HG02852 (cell line): ENCODE measurements at regions not wholly inside any gene's neighbourhood (a gene's known extent, or its start where the extent isn't known, plus 50 kb on each side); places are given as distances from the start of the nearest gene placed in this dataset.

ENCODE experiments used
- ATAC-seq: cut with Tn5 transposase; IDR thresholded peaks from one replicate; pipeline ENCODE4 v1.9.1; 2021; ENCODE audit warnings: mild to moderate bottlenecking, moderate library complexity; ENCODE audit not compliant: unreplicated experiment

DNA sequence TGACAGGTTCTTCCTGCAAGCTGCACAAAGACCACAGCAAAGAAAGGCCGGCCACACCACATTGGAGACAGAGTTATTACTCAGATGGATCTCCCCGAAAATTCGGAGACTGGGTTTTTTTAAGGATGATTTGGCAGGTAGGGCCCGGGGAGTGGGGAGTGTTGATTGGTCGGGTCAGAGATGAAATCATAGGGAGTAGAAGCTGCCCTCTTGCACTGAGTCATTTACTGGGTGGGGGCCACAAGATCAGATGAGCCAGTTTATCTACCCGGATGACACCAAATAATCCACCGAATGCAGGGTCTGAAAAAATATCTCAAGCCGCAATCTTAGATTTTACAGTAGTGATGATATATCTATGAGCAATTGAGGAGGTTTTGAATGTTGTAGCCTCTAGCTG is 401.8 kb upstream of the FAT3 start:
- ATAC-seq = no peak

- ATAC-seq = no peak
Observed at GRCh38 chr11:91820709-91821108, 403.9 kb upstream of the FAT3 start.

DNA sequence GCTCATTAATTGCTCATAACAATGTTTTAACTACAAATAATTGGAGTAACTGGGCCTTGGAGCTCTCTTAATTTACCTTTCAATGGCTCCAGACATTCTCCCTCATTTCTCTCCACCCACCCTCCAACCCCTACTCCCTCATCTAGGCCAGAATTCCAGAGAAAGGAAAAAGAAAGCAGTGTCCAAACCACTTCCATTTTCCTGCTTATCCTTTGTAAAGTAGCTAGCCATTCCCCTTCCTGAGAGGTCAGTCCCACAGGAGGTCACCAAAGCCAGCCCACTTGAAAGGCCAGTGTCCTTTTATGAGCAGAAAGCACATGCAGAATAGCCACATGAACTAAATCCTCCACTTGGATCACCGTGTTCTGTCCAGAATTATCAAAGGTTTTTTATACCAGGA is 404.8 kb upstream of the FAT3 start:
- ATAC-seq = no peak

DNA sequence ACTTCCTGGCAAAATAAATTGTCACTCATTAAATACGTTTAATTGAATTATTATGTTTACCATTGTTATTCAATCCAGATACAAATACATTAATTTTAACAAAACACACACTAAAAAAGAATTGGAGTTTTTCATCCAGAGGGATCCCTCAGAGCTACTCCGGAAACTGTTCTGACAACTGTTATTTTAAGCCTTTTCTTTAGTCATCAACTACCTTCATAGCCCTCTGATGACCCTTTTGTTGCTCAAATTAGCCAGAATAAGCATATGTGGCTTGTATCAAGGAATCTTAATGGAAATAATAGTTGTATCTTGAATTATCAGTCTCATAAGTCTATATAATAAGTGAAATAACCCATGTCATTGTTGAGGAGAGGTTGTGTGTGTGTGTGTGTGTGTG is 405.4 kb upstream of the FAT3 start:
- ATAC-seq = no peak

- no peak for ATAC-seq
Observed at GRCh38 chr11:91817996-91818395, 406.6 kb upstream of the FAT3 start.

DNA sequence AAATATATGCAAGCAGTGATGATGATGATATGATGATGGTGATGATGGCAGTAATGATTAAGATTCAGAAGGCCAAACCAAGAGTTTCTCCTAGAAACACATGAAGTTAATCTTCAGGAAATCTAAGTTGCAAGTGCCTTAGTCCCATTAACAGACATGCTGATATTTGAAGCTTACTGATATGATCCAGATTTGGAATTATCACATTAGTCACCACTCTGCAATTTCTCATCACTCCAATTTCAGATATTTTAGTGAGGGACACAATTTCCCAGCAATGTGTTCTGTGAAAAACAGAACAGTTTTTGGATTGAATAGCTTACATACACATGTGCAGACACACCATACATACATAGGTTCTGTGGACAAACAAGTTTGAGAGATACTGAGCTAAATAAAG is 411.4 kb upstream of the FAT3 start:
- ATAC-seq = no peak

DNA sequence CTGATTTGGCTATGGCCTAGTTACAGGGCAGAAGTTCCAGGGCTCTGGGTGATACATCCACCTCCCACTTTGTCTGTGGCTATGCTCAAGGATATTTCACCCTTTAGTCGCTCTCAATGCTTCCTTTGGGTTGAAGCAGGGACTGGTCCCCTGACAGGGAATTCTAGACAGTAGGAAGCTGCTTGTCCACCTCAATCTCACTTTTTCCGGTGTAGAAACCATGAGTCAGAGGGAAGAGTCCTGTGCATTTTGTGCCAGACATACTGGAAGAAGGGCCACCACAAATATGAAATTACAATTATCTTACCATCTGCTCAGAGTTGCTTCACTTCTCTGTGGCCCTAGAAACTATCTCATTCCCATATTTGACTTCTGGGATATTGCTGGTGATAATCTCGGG is 413.7 kb upstream of the FAT3 start:
- no peak for ATAC-seq

DNA sequence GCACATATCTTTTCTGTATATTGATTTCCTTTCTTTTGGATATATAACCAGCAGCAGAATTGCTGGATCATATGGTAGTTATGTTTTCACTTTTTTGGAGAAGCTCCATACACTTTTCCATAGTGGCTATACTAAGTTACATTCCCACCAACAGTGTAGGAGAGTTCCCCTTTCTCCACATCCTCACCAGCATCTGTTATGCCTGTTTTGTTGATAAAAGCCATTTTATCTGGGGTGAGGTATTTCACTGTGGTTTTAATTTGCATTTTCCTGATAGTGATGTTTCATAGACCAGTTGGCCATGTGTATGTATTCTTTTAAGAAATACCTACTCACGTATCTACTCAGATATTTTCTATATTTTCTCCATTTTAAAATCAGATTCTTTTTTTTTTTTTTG is 419.3 kb upstream of the FAT3 start:
- no peak for ATAC-seq

DNA sequence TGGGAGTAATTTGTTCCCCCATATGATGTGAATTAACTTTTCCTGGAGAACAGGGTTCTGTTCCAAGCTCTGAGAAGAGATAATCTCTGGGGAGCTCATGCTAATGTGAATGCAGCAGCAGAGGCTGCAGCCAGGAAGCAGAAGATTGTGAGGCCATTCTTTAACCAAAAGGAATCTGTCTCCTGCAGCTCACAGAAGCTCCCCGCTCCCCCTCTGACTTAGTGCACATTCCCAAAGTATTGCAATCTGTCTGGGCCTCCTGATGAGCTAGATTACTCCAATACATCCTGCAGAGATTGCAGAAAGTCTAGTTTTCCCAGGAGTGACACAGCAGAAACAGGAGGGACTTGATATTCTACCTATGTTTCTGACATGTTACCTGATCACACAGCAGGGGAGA is 420.6 kb upstream of the FAT3 start:
- no peak for ATAC-seq

- no peak for ATAC-seq
Observed at GRCh38 chr11:91802475-91802874, 422.1 kb upstream of the FAT3 start.

DNA sequence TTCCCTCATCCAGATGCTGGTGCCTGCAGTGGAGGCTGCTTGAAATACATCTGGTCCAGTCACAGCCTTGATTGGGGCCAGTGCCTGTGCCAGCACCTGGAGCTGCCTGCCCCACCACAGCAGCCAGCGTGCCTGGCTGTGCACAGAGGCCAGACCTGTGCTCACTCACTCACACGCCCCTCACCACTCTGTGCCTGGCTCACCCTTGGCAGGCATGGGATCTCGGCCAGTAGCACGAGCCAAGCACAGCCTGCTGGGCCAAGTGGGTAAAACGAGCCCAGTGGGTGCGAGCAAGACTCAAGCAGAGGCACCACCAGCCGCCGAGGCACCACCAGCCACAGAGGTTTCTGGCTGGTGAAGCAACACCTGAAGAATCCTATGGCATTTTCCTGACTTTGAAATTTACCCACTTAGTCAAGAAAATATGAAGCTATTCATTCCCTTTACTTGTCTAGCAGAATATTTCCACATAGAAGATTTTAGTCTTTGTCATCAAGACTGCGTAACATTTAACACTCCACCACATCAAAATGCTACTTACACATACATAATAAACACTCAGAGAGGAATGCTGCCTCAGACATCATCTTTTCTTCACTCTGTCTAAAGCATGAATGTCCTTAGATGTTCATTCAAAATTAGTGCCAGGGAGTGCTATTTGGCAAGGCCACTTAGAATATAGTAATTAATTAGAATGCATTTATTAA is 424.3 kb upstream of the FAT3 start:
- no peak for ATAC-seq

- ATAC-seq = no peak
Observed at GRCh38 chr11:91798240-91798639, 426.4 kb upstream of the FAT3 start.

DNA sequence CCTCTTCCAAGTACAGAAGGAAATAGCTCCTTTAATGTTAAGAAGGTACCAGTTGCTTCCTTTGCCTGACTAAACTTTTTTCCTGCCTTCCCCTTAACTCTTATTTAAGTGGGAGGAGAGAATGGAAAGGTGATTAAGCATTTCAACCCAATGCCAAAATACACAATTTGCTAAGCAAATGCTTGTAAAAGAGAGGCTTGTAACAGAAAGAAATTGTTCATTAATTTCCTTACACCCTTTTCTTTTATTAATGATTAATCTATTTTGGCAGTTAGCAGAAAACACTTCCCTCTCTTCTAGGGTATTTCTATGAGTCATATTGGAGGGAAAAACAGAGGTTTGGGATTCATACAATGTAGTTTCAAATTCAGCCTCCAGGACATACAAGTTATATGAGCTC is 427.6 kb upstream of the FAT3 start:
- ATAC-seq = no peak

- no peak for ATAC-seq
Observed at GRCh38 chr11:91795139-91795887, 429.3 kb upstream of the FAT3 start.

GRCh38 chr11:91794146-91794545 is 430.5 kb upstream of the FAT3 start:
- no peak for ATAC-seq

GRCh38 chr11:91792779-91793262 is 431.8 kb upstream of the FAT3 start:
- ATAC-seq = no peak

GRCh38 chr11:91791171-91791468 is 433.5 kb upstream of the FAT3 start:
- no peak for ATAC-seq

- ATAC-seq = no peak
Observed at GRCh38 chr11:91790346-91791170, 434.1 kb upstream of the FAT3 start.

- ATAC-seq = no peak
Observed at GRCh38 chr11:91788764-91789163, 435.9 kb upstream of the FAT3 start.

DNA sequence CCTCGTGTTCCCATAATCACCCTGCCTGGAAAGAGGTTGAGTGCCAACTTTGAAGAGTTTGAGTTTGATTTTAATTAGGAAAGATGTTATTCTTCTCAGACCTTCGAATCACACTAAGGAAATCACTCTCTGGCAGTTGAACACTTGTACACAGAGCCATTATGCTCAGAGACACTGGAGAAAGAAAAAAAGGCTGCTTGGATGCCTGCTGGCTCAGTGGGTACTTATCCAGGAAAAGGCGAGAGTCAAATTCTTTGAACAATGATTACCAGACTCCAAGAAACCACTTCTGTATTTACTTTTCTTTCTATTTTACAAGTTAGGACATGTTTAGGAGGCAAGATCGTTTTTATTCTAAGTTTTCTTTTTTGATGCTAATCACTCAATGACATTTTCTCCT is 438.5 kb upstream of the FAT3 start:
- no peak for ATAC-seq

DNA sequence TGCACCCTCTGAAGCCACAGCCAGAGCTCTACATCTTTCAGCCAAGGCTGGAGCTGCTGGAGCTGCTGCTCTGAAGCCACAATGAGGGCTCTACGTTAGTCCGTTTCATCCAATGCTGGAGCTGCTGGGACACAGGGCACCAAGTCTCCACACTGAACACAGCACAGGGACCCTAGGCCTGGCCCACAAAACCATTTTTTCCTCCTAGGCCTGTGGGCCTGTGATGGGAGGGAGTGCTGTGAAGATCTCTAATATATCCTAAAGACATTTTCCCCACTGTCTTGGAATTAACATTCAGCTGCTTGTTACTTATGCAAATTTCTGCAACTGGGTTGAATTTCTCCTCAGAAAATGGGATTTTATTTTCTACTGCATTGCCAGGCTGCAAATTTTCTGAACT is 441.4 kb upstream of the FAT3 start:
- no peak for ATAC-seq

DNA sequence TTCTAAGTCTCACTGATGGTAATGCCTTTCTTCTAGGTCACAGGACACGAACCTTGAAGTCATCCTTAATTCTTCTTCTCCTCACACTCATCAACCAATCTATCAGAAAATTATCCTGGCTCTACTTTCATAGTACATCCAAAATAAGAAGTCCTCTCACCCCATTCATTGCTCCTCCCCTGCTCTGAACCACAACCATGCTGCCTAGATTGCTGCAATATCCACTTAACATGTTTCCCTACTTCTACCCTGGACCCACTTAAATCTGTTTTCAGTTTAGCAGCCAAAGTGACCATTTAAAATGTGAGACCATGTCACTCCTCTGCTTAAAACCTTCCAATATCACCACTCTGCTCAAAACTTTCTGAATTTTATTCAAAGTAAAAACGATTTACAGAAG is 445.9 kb upstream of the FAT3 start:
- ATAC-seq = no peak
